GM13976 (cell line): ENCODE measurements at regions not wholly inside any gene's neighbourhood (a gene's known extent, or its start where the extent isn't known, plus 50 kb on each side); places are given as distances from the start of the nearest gene placed in this dataset.
"Not testable (repeated sequence)": the region's sequence is repeated elsewhere in the genome, so short reads cannot be mapped to it uniquely, and the experiment has no call there.

ENCODE experiments used
- DNase-seq: peaks from one replicate; pipeline ENCODE4 v3.0.0; 2012; ENCODE audit warnings: low spot score
- CTCF ChIP-seq: IDR thresholded peaks from 2 replicates; pipeline ENCODE4 v1.5.1; 2012; ENCODE audit warnings: borderline replicate concordance, mild to moderate bottlenecking; ENCODE audit not compliant: insufficient read depth; ENCODE audit errors: extremely low read depth, missing control alignments, control extremely low read depth
- in situ Hi-C: fragments of 300-500 bp; cut with MboI; formaldehyde crosslinking; loops from one replicate; pipeline ENCODE4 v1.12.0; 2022; ENCODE audit warnings: low sequenced_read_pairs, mixed read lengths, inconsistent platforms; ENCODE audit not compliant: unreplicated experiment

- no peak for TF ChIP-seq CTCF
- no peak for DNase-seq
- in situ Hi-C loops = no loop called here
Observed at GRCh38 chrX:25442499-25442898, 426.7 kb upstream of the ARX start.

GRCh38 chrX:25433307-25433706, 417.5 kb upstream of the ARX start:
- in situ Hi-C loops = no loop called here
- TF ChIP-seq CTCF = no peak
- DNase-seq = no peak

GRCh38 chrX:25432396-25432795, 416.6 kb upstream of the ARX start:
- in situ Hi-C loops = no loop called here
- no peak for TF ChIP-seq CTCF

GRCh38 chrX:25427873-25428555, 412.2 kb upstream of the ARX start:
- TF ChIP-seq CTCF = no peak
- in situ Hi-C loops = no loop called here
- no peak for DNase-seq

More at GRCh38 chrX:25432396-25432795, 416.6 kb upstream of the ARX start:
- no peak for DNase-seq

GRCh38 chrX:25404163-25404562, 388.4 kb upstream of the ARX start:
- DNase-seq, in situ Hi-C loops: not testable (repeated sequence)

- in situ Hi-C loops = no loop called here
- no peak for TF ChIP-seq CTCF
- no peak for DNase-seq
Observed at GRCh38 chrX:25389266-25389665, 373.5 kb upstream of the ARX start.

- in situ Hi-C loops = no loop called here
Observed at GRCh38 chrX:25383196-25383595, 367.4 kb upstream of the ARX start.

More at GRCh38 chrX:25383196-25383595, 367.4 kb upstream of the ARX start:
- TF ChIP-seq CTCF = no peak
- DNase-seq = no peak
